Osteocyte (in vitro differentiated cells): ENCODE measurements at regions not wholly inside any gene's neighbourhood (a gene's known extent, or its start where the extent isn't known, plus 50 kb on each side); places are given as distances from the start of the nearest gene placed in this dataset.

Source experiments
- DNase-seq: peaks from one replicate; pipeline ENCODE4 v3.0.0; 2021; ENCODE audit warnings: mixed read lengths; ENCODE audit not compliant: unreplicated experiment; ENCODE audit errors: extremely low spot score
- H3K27ac Mint-ChIP-seq: one replicate; pipeline ENCODE4 v1.8.0; 2021; ENCODE audit warnings: mild to moderate bottlenecking, mixed read lengths; ENCODE audit not compliant: unreplicated experiment
- H3K27me3 Mint-ChIP-seq: one replicate; pipeline ENCODE4 v1.8.0; 2021; ENCODE audit warnings: mixed read lengths; ENCODE audit not compliant: unreplicated experiment
- H3K36me3 Mint-ChIP-seq: one replicate; pipeline ENCODE4 v1.8.0; 2021; ENCODE audit warnings: mixed read lengths; ENCODE audit not compliant: unreplicated experiment
- H3K4me1 Mint-ChIP-seq: one replicate; pipeline ENCODE4 v1.8.0; 2021; ENCODE audit warnings: mixed read lengths; ENCODE audit not compliant: unreplicated experiment
- H3K4me3 Mint-ChIP-seq: one replicate; pipeline ENCODE4 v1.8.0; 2021; ENCODE audit warnings: mild to moderate bottlenecking, moderate library complexity, mixed read lengths; ENCODE audit not compliant: unreplicated experiment
- H3K9me3 Mint-ChIP-seq: one replicate; pipeline ENCODE4 v1.8.0; 2021; ENCODE audit warnings: mixed read lengths; ENCODE audit not compliant: unreplicated experiment
- CTCF ChIP-seq: fragments of 200-600 bp; sonication (generic); IDR thresholded peaks from 2 replicates; pipeline ENCODE4 v1.5.0; 2021; ENCODE audit warnings: antibody characterized with exemption, mild to moderate bottlenecking, moderate library complexity

GRCh38 chr12:60834372-60834771 is 1238.5 kb downstream of the SLC16A7 start:
- no peak overlapping the region for H3K27ac Mint-ChIP-seq
- no peaks in the 10 kb centered on the region for H3K27me3 Mint-ChIP-seq
- H3K4me3 Mint-ChIP-seq: no peak overlapping the region
- H3K4me1 Mint-ChIP-seq: no peaks in the 10 kb centered on the region
- no peak for TF ChIP-seq CTCF
- no peaks in the 10 kb centered on the region for H3K9me3 Mint-ChIP-seq
- H3K36me3 Mint-ChIP-seq: no peaks in the 10 kb centered on the region
- DNase-seq: no peak

- Mint-ChIP-seq H3K9me3 (no peaks in the 10 kb centered on the region), H3K4me3 (no peak overlapping the region), H3K4me1 (no peaks in the 10 kb centered on the region), H3K36me3 (no peaks in the 10 kb centered on the region), H3K27ac (no peak overlapping the region), H3K27me3 (no peaks in the 10 kb centered on the region)
- TF ChIP-seq CTCF: no peak
- no peak for DNase-seq
Measured at GRCh38 chr12:60834806-60835205, 1239.0 kb downstream of the SLC16A7 start.

- Mint-ChIP-seq H3K4me3 (no peak overlapping the region), H3K9me3 (no peaks in the 10 kb centered on the region), H3K27me3 (no peaks in the 10 kb centered on the region), H3K36me3 (no peaks in the 10 kb centered on the region), H3K27ac (no peak overlapping the region), H3K4me1 (no peaks in the 10 kb centered on the region)
- TF ChIP-seq CTCF: no peak
- no peak for DNase-seq
Measured at GRCh38 chr12:60836651-60837050, 1240.8 kb downstream of the SLC16A7 start.

- no peaks in the 10 kb centered on the region for H3K36me3 Mint-ChIP-seq
- H3K4me1 Mint-ChIP-seq: no peaks in the 10 kb centered on the region
- H3K9me3 Mint-ChIP-seq: no peaks in the 10 kb centered on the region
- no peak overlapping the region for H3K4me3 Mint-ChIP-seq
- peaks cover 2% of the 10 kb centered on the region for H3K27me3 Mint-ChIP-seq
- TF ChIP-seq CTCF: no peak
- no peak overlapping the region for H3K27ac Mint-ChIP-seq
- no peak for DNase-seq
Measured at GRCh38 chr12:60842181-60842580, 1246.4 kb downstream of the SLC16A7 start.

GRCh38 chr12:60844101-60844500 is 1248.3 kb downstream of the SLC16A7 start:
- no peak for DNase-seq
- H3K27me3 Mint-ChIP-seq: peaks cover 2% of the 10 kb centered on the region
- H3K27ac Mint-ChIP-seq: no peak overlapping the region
- TF ChIP-seq CTCF: no peak
- no peaks in the 10 kb centered on the region for H3K4me1 Mint-ChIP-seq
- no peaks in the 10 kb centered on the region for H3K36me3 Mint-ChIP-seq
- H3K4me3 Mint-ChIP-seq: no peak overlapping the region
- H3K9me3 Mint-ChIP-seq: no peaks in the 10 kb centered on the region
